LoVo (cell line): ENCODE measurements at regions not wholly inside any gene's neighbourhood (a gene's known extent, or its start where the extent isn't known, plus 50 kb on each side); places are given as distances from the start of the nearest gene placed in this dataset.

Source experiments
- DNase-seq: peaks from one replicate; pipeline ENCODE4 v3.0.0-alpha.2; 2016; ENCODE audit warnings: low spot score

GRCh38 chr3:135740211-135740610 lies 225.3 kb upstream of the PPP2R3A start:
- no peak for DNase-seq

GRCh38 chr3:135740751-135741150 lies 224.8 kb upstream of the PPP2R3A start:
- DNase-seq, result no peak

DNA sequence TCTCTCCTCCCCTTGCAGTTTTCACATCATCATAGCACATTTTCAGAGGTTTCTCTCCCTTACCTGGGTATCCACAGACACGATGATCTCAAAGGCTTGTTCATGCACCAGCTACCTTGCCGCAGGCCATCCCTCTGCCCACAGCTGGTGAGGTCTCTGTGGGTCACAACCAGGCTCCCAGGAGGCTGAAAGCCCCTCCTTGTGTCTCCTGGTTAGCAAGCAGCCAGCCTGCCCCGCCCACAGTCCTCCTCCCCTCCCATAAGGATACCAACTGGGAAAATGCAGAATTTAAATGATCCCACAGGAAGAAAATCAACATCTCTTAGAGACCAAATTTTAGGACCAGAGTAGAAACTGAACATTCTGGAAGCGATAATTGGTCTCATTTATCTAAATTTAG lies 213.5 kb upstream of the PPP2R3A start:
- DNase-seq, result no peak

- no peak for DNase-seq
These were observed 212.7 kb upstream of the PPP2R3A start for GRCh38 chr3:135752851-135753250.

DNA sequence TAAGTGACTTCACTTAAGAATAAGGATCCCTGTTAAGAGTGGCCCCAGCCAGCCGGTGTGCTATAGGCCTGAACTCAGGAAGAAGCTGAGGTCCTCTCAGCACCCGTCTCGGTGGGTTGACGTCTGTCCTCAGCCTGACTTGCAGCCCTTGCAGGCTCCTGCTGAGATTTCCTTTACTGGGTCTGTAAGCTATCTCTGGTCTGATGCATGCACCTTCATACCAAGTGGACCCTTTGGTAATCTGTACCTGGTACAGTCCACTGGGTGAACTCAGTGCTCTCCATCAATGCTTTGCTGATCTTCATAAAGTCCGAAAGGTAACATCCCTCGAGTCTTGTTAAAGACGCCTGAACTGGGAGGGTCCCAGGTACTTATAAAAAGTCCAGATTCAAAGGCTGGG lies 212.0 kb upstream of the PPP2R3A start:
- DNase-seq, result no peak

- DNase-seq, result no peak
These were observed 210.0 kb upstream of the PPP2R3A start for GRCh38 chr3:135755330-135756105.

DNA sequence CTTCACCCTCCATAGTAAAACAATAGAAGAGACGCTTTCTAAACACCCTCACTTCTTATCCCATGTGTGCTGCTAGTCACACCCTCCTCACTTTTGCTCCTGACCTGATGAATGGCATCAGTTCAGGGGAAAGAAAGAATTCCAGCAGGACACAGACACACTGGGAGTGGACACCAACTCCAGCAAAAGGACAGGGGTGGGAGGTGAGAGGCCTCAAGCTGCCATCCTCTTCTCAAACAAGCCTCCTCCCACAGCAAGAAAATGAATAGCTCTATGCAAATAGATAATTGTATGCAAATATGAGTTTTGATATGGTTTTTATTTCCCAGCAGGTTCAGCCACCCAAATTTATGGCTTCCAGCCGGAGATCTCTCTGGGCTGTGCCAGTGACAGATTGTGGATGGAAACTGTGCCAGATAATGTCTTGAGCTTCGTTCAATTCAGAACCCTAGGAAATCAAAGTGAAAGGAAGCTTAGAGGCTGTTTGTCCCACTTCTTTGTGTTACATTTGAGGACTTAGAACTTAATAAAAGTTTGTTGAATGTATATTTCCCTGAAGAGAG lies 209.3 kb upstream of the PPP2R3A start:
- no peak for DNase-seq

- no peak for DNase-seq
These were observed 208.1 kb upstream of the PPP2R3A start for GRCh38 chr3:135757421-135757820.

- no peak for DNase-seq
These were observed 206.6 kb upstream of the PPP2R3A start for GRCh38 chr3:135758961-135759360.

- no peak for DNase-seq
These were observed 205.9 kb upstream of the PPP2R3A start for GRCh38 chr3:135759651-135760050.

DNA sequence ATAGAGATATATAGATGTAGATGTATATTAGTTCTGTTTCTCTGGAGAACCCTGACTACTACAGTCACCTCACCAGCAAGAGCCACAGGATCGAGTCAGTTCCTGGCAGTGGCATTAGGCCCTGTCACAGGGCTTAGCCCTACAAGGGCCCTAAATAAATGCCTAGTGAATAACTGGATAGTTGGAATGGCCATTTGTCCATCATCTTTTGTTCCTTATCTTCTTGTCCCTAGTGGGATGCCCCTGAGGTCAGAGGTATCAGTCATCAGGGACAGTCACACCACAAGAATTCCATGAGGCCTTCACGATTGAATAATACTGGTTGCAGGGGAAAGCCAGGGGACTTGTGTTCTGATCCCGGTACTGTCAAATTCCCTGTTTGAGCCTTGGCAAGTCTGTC lies 204.9 kb upstream of the PPP2R3A start:
- DNase-seq, result no peak

GRCh38 chr3:135762188-135762856 lies 203.2 kb upstream of the PPP2R3A start:
- no peak for DNase-seq

GRCh38 chr3:135766115-135766514 lies 199.4 kb upstream of the PPP2R3A start:
- no peak for DNase-seq

DNA sequence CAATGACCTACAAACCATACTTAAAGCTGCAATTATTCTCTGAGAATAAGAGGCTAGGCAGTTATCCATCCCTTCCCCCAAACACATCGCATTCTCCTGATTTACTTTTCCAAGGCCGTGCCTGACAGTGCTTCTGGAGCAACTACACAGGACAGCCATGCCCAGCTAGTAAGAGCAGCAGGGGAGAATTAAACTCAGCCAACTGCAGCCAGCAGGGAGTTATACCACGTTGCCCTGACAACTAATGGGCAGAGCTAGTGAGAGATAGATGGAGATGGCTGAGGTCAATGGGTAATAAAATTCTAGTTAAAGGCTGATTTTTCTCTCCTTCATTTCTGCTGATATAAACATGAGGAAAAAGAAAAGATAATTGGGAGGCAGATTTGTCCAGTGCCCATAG lies 193.8 kb upstream of the PPP2R3A start:
- DNase-seq, result no peak

- DNase-seq, result no peak
These were observed 186.5 kb upstream of the PPP2R3A start for GRCh38 chr3:135779024-135779423.

GRCh38 chr3:135779590-135780235 lies 185.8 kb upstream of the PPP2R3A start:
- no peak for DNase-seq

DNA sequence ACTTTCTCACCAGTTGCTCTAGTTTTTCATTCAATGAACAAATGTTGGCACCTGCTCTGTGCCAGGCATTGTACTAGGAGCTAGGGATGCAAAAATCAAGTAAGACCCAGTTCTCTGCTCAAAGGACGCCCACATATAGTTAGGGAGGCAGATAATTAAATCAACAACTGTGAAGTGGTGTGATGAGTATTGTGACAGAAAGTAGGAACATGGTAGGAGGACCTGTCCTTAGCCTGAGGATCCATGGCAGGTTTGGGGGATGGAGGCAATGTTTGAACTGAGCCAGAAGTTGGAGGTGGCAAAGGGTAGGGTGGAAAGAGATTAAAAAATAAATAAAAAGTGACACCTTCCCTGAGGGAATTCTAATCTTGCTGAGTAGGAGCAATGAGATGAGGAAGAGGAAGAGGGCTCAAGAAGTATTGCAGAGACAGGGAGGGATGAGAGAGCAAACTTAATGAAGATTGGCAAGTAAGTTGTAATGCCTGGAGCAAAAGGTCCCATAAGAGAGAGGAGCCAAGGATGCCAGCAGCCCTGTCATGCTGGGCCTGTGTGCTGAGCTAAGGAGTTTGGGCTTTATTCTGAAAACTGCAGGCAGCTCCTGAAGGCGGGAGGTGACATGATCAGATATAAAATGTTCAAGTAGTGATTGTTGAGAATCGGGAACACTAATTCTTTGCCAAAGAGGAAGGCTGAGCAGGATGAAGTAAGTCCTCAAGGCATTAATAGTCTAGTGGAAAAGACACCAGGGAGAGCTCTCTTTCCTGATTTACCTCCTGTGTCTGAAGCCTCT lies 184.3 kb upstream of the PPP2R3A start:
- no peak for DNase-seq

- DNase-seq, result no peak
These were observed 181.0 kb upstream of the PPP2R3A start for GRCh38 chr3:135784557-135784956.

GRCh38 chr3:135788146-135788545 lies 177.4 kb upstream of the PPP2R3A start:
- DNase-seq, result no peak

GRCh38 chr3:135788978-135789377 lies 176.6 kb upstream of the PPP2R3A start:
- no peak for DNase-seq

- no peak for DNase-seq
These were observed 173.4 kb upstream of the PPP2R3A start for GRCh38 chr3:135792174-135792573.

DNA sequence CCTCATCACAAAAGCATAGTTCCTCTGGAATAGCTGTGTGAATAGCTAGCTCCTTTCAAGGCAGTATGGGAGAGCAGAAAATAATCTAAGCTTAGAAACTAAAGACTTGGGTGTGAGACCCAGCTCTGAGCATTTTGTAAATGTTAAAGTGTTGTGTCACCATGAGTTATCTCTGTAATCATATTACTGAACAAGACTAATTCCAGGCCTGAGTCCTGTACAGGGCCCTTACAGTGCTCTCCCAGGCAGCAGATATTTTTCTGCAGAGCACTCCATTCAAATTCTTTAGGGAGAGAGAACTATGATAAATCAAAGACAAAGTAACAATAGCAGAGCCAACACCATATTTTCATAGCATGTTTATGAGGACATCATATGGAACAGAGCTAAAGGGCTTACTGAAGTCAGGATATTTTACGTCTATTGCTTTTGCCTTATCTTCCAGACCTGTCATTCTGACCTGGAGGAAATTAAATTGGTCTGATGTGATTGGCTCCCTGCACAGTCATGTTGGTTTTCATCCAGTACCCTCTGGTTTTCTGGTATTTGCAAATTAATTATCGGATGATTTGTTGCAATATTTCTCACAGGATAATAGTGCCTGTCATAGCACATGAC lies 172.6 kb upstream of the PPP2R3A start:
- DNase-seq, result no peak
